ENCODE measurements at regions not wholly inside any gene's neighbourhood (a gene's known extent, or its start where the extent isn't known, plus 50 kb on each side); places are given as distances from the start of the nearest gene placed in this dataset.

GRCh38 chr2:58800881-58801280 lies 559.8 kb upstream of the FANCL start:
- TF ChIP-seq, protein P1, sequence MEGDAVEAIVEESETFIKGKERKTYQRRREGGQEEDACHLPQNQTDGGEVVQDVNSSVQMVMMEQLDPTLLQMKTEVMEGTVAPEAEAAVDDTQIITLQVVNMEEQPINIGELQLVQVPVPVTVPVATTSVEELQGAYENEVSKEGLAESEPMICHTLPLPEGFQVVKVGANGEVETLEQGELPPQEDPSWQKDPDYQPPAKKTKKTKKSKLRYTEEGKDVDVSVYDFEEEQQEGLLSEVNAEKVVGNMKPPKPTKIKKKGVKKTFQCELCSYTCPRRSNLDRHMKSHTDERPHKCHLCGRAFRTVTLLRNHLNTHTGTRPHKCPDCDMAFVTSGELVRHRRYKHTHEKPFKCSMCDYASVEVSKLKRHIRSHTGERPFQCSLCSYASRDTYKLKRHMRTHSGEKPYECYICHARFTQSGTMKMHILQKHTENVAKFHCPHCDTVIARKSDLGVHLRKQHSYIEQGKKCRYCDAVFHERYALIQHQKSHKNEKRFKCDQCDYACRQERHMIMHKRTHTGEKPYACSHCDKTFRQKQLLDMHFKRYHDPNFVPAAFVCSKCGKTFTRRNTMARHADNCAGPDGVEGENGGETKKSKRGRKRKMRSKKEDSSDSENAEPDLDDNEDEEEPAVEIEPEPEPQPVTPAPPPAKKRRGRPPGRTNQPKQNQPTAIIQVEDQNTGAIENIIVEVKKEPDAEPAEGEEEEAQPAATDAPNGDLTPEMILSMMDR (IDR thresholded peaks at IDR 0.05; ENCODE audit: unreplicated experiment), result no peak
- Mint-ChIP-seq H3K27me3 (ENCODE audit: unreplicated experiment) (no peaks in the 10 kb centered on the region), H3K4me3 (ENCODE audit: low read depth, unreplicated experiment) (no peak overlapping the region), H3K4me1 (ENCODE audit: low read depth, unreplicated experiment) (no peaks in the 10 kb centered on the region), H3K36me3 (ENCODE audit: insufficient read depth, unreplicated experiment) (no peaks in the 10 kb centered on the region), H3K27ac (ENCODE audit: unreplicated experiment) (no peak overlapping the region), H3K9me3 (ENCODE audit: low read depth, unreplicated experiment) (no peaks in the 10 kb centered on the region)
- CTCF ChIA-PET, result no interaction called here
- intact Hi-C loops (cut with micrococcal nuclease; ENCODE audit: unreplicated experiment), result no loop called here
- no peak for DNase-seq
- BruUV-seq (replicated peaks), result no TSS peak

DNA sequence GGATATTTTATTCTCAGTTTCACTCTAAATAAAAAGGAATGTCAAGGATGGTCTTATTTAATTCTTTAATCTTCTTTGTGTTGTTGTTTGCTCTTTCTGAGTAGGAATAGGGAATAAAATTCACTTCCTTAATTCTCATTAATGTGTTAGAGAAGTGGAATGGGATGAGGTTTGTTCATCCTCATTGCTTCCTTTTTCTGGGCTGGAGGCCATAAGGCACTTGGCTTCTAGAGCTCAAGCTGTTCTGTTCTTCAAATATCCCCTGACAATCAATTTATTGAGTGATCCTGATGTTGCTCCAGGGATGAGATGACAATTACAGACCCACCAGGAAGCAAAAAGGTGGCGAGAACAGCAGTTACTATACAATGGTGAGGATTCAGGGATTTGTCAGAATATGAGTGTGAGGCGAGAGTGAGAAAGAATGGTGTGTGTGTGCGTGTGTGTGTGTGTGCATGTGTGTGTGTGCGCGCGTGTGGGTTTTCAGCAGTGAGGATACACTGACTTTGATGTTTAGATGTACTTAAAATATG lies 557.6 kb upstream of the FANCL start:
- H3K4me3 Mint-ChIP-seq (ENCODE audit: low read depth, unreplicated experiment), result no peak overlapping the region

DNA sequence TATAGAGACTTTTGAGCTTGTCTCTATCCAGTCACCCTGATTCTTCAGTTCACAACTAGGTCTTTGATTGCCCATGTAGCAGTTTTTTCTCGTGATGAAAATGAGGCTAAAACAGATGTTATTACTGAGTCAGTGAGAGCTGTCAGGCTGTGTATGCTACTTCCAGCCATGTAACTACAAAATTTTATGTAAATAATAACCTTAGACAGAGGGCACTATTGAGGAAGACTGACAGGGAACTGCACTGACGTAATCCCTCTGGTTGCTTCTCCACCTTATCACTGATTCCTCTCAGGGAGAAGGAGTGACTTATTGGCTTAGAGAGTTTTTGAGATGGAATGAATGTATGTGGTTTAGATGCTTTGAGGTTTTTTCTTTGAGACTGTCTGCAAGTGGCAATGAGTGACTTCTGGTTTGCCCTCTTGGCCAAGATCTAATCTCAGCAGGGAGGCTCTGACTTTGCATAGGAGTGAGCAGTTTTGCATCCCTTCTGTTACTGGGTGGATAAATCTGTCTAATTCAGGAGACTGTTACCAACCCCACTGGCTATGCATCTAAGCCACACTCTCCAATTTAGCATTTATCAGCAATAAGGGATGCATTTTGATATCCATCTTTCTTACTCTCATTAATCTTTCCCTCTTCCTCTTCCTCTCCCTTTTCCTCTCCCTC lies 555.2 kb upstream of the FANCL start:
- DNase-seq, result no peak
- no peaks in the 10 kb centered on the region for H3K36me3 Mint-ChIP-seq (ENCODE audit: insufficient read depth, unreplicated experiment)
- H3K27ac Mint-ChIP-seq (ENCODE audit: unreplicated experiment), result no peak overlapping the region
- no peaks in the 10 kb centered on the region for H3K27me3 Mint-ChIP-seq (ENCODE audit: unreplicated experiment)
- no TSS peak for BruUV-seq (replicated peaks)
- no peaks in the 10 kb centered on the region for H3K4me1 Mint-ChIP-seq (ENCODE audit: low read depth, unreplicated experiment)
- CTCF ChIA-PET, result no interaction called here
- intact Hi-C loops (cut with micrococcal nuclease; ENCODE audit: unreplicated experiment), result no loop called here
- TF ChIP-seq, protein P1 (IDR thresholded peaks at IDR 0.05; ENCODE audit: unreplicated experiment), result no peak
- H3K9me3 Mint-ChIP-seq (ENCODE audit: low read depth, unreplicated experiment), result no peaks in the 10 kb centered on the region
- H3K4me3 Mint-ChIP-seq (ENCODE audit: low read depth, unreplicated experiment), result no peak overlapping the region

More for the DNA sequence above, 557.6 kb upstream of the FANCL start:
- Mint-ChIP-seq H3K27ac (ENCODE audit: unreplicated experiment) (no peak overlapping the region), H3K36me3 (ENCODE audit: insufficient read depth, unreplicated experiment) (no peaks in the 10 kb centered on the region), H3K4me1 (ENCODE audit: low read depth, unreplicated experiment) (no peaks in the 10 kb centered on the region), H3K9me3 (ENCODE audit: low read depth, unreplicated experiment) (no peaks in the 10 kb centered on the region), H3K27me3 (ENCODE audit: unreplicated experiment) (no peaks in the 10 kb centered on the region)
- BruUV-seq (replicated peaks), result no TSS peak
- no peak for DNase-seq
- CTCF ChIA-PET, result no interaction called here
- intact Hi-C loops (cut with micrococcal nuclease; ENCODE audit: unreplicated experiment), result no loop called here
- TF ChIP-seq, protein P1 (IDR thresholded peaks at IDR 0.05; ENCODE audit: unreplicated experiment), result no peak

DNA sequence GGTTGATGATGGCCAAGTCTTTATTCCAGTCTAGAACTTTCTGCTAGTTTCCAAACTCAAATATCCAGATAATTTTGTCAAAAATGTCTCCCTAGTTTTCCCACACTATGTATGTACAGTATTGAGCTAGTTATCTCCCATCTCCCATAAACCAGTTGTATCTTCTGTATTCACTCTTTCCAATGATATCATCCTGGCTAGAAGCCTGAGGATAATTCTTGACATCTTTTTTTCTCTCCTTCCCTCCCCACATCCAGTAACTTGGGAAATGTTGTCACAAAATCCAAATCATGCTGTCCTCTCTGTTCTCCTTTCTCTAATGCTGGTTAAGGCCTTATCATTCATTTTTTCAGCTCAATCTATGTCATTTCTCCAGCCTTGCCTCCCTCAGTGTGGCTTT lies 553.8 kb upstream of the FANCL start:
- Mint-ChIP-seq H3K27me3 (ENCODE audit: unreplicated experiment) (no peaks in the 10 kb centered on the region), H3K9me3 (ENCODE audit: low read depth, unreplicated experiment) (no peaks in the 10 kb centered on the region), H3K4me1 (ENCODE audit: low read depth, unreplicated experiment) (no peaks in the 10 kb centered on the region), H3K36me3 (ENCODE audit: insufficient read depth, unreplicated experiment) (no peaks in the 10 kb centered on the region), H3K27ac (ENCODE audit: unreplicated experiment) (no peak overlapping the region), H3K4me3 (ENCODE audit: low read depth, unreplicated experiment) (no peak overlapping the region)
- CTCF ChIA-PET, result no interaction called here
- BruUV-seq (replicated peaks), result no TSS peak
- TF ChIP-seq, protein P1 (IDR thresholded peaks at IDR 0.05; ENCODE audit: unreplicated experiment), result no peak
- no peak for DNase-seq
- intact Hi-C loops (cut with micrococcal nuclease; ENCODE audit: unreplicated experiment), result no loop called here

Data from Calu3 (cell line).